HL-60/S4 treated with retinoic acid at 250 ng/mL for 4 days and 3 days (cell line): ENCODE measurements at regions not wholly inside any gene's neighbourhood (a gene's known extent, or its start where the extent isn't known, plus 50 kb on each side); places are given as distances from the start of the nearest gene placed in this dataset.

ENCODE experiments used
- in situ Hi-C: fragments of 300-500 bp; cut with MboI; formaldehyde crosslinking; loops from 2 replicates; pipeline ENCODE4 v1.7.0; 2022; ENCODE audit warnings: low sequenced_read_pairs

- in situ Hi-C loops: no loop called here
Measured at GRCh38 chr7:113486548-113486947, 368.2 kb upstream of the SMIM30 start.

GRCh38 chr7:113483657-113484056 is 365.3 kb upstream of the SMIM30 start:
- in situ Hi-C loops: no loop called here

GRCh38 chr7:113480537-113480936 is 362.2 kb upstream of the SMIM30 start:
- in situ Hi-C loops: no loop called here

- in situ Hi-C loops: no loop called here
Measured at GRCh38 chr7:113464096-113464855, 345.9 kb upstream of the SMIM30 start.

- in situ Hi-C loops: no loop called here
Measured at GRCh38 chr7:113460067-113460466, 341.7 kb upstream of the SMIM30 start.

GRCh38 chr7:113456533-113456932 is 338.2 kb upstream of the SMIM30 start:
- in situ Hi-C loops: no loop called here

- in situ Hi-C loops: no loop called here
Measured at GRCh38 chr7:113454597-113455169, 336.3 kb upstream of the SMIM30 start.

- in situ Hi-C loops: no loop called here
Measured at GRCh38 chr7:113452245-113452644, 333.9 kb upstream of the SMIM30 start.

GRCh38 chr7:113446791-113447190 is 328.4 kb upstream of the SMIM30 start:
- in situ Hi-C loops: no loop called here

GRCh38 chr7:113446391-113446790 is 328.0 kb upstream of the SMIM30 start:
- in situ Hi-C loops: no loop called here

- in situ Hi-C loops: no loop called here
Measured at GRCh38 chr7:113444261-113444660, 325.9 kb upstream of the SMIM30 start.

- in situ Hi-C loops: no loop called here
Measured at GRCh38 chr7:113440173-113440572, 321.8 kb upstream of the SMIM30 start.

GRCh38 chr7:113431406-113431805 is 313.1 kb upstream of the SMIM30 start:
- in situ Hi-C loops: no loop called here

- in situ Hi-C loops: loop anchor here (25.0 kb wide), 2 partner anchors 412 to 887 kb away; no protein-coding TSS in a partner anchor
Measured at GRCh38 chr7:113424185-113424817, 305.9 kb upstream of the SMIM30 start.

GRCh38 chr7:113421696-113422330 is 303.5 kb upstream of the SMIM30 start:
- in situ Hi-C loops: loop anchor here (25.0 kb wide), 2 partner anchors 410 to 885 kb away; no protein-coding TSS in a partner anchor

GRCh38 chr7:113414401-113415035 is 296.2 kb upstream of the SMIM30 start:
- in situ Hi-C loops: loop anchor here (25.0 kb wide), 2 partner anchors 402 to 877 kb away; no protein-coding TSS in a partner anchor

- in situ Hi-C loops: loop anchor here (25.0 kb wide), 2 partner anchors 400 to 875 kb away; no protein-coding TSS in a partner anchor
Measured at GRCh38 chr7:113412410-113412809, 294.1 kb upstream of the SMIM30 start.

- in situ Hi-C loops: loop anchor here (25.0 kb wide), 2 partner anchors 398 to 873 kb away; no protein-coding TSS in a partner anchor
Measured at GRCh38 chr7:113410796-113411195, 292.4 kb upstream of the SMIM30 start.

- in situ Hi-C loops: loop anchor here (25.0 kb wide), 2 partner anchors 397 to 872 kb away; no protein-coding TSS in a partner anchor
Measured at GRCh38 chr7:113408999-113409398, 290.6 kb upstream of the SMIM30 start.

- in situ Hi-C loops: loop anchor here (25.0 kb wide), 2 partner anchors 393 to 868 kb away; no protein-coding TSS in a partner anchor
Measured at GRCh38 chr7:113405296-113406056, 287.1 kb upstream of the SMIM30 start.
